WTC11 (cell line): ENCODE measurements at regions not wholly inside any gene's neighbourhood (a gene's known extent, or its start where the extent isn't known, plus 50 kb on each side); places are given as distances from the start of the nearest gene placed in this dataset.

Source experiments
- ATAC-seq: fragments of 200-7000 bp; cut with Tn5 transposase; 2 replicates; pipeline ENCODE4 v1.10.0; 2021; ENCODE audit warnings: mild to moderate bottlenecking, moderate library complexity
- CTCF ChIA-PET: fragments of 300-600 bp; sonication (Branson Sonifier 250); formaldehyde crosslinking; loops from one replicate; lab custom pipeline; 2021; ENCODE audit warnings: antibody characterized with exemption; lab: Charles Lee
- POLR2A ChIA-PET: fragments of 350-600 bp; sonication (Branson Sonifier 250); formaldehyde crosslinking; loops from one replicate; lab custom pipeline; 2021; ENCODE audit warnings: antibody characterized with exemption; lab: Charles Lee
- DNase-seq: peaks from one replicate; pipeline ENCODE4 v3.0.0; 2021; ENCODE audit warnings: low spot score
- H3K27ac Mint-ChIP-seq: 2 replicates; pipeline ENCODE4 v1.8.0; 2021; ENCODE audit warnings: mixed read lengths
- H3K27me3 Mint-ChIP-seq: 2 replicates; pipeline ENCODE4 v1.8.0; 2021; ENCODE audit warnings: low read depth, mild to moderate bottlenecking, moderate library complexity, mixed read lengths
- H3K36me3 Mint-ChIP-seq: 2 replicates; pipeline ENCODE4 v1.8.0; 2021; ENCODE audit warnings: mixed read lengths
- H3K4me1 Mint-ChIP-seq: 2 replicates; pipeline ENCODE4 v1.8.0; 2022; ENCODE audit warnings: mixed read lengths
- H3K4me3 Mint-ChIP-seq: 2 replicates; pipeline ENCODE4 v1.8.0; 2021; ENCODE audit warnings: mild to moderate bottlenecking, moderate library complexity, mixed read lengths
- H3K9me3 Mint-ChIP-seq: 2 replicates; pipeline ENCODE4 v1.8.0; 2021; ENCODE audit warnings: mixed read lengths
- ATF1 ChIP-seq: sonication (generic); formaldehyde crosslinking; IDR thresholded peaks from 2 replicates; pipeline ENCODE4 v1.8.1; 2023; ENCODE audit warnings: mild to moderate bottlenecking, moderate library complexity, missing genetic modification reagents
- ATF2 ChIP-seq: sonication (generic); formaldehyde crosslinking; IDR thresholded peaks from 2 replicates; pipeline ENCODE4 v1.8.1; 2022; ENCODE audit warnings: low read depth, missing genetic modification reagents, borderline replicate concordance
- CREM ChIP-seq: sonication (generic); formaldehyde crosslinking; IDR thresholded peaks from 2 replicates; pipeline ENCODE4 v1.8.1; 2022; ENCODE audit warnings: mild to moderate bottlenecking, missing genetic modification reagents, moderate library complexity
- EMX1 ChIP-seq: fragments of 250-450 bp; sonication (Bioruptor Pico); IDR thresholded peaks from 2 replicates; pipeline ENCODE4 v1.8.0; 2021; ENCODE audit warnings: mild to moderate bottlenecking
- FOXJ3 ChIP-seq: sonication (generic); formaldehyde crosslinking; IDR thresholded peaks from 2 replicates; pipeline ENCODE4 v1.9.0; 2021; ENCODE audit warnings: missing genetic modification reagents, mild to moderate bottlenecking, borderline replicate concordance
- FOXK1 ChIP-seq: sonication (generic); formaldehyde crosslinking; IDR thresholded peaks from 2 replicates; pipeline ENCODE4 v1.8.0; 2022; ENCODE audit warnings: mild to moderate bottlenecking, moderate library complexity, missing genetic modification reagents
- GABPB1 ChIP-seq: sonication (generic); formaldehyde crosslinking; IDR thresholded peaks from 2 replicates; pipeline ENCODE4 v1.8.1; 2023; ENCODE audit warnings: mild to moderate bottlenecking, missing genetic modification reagents
- GTF2I ChIP-seq: fragments of 250-450 bp; sonication (Bioruptor Pico); conservative IDR thresholded peaks from 2 replicates; pipeline ENCODE4 v1.4.0; 2021; ENCODE audit warnings: mild to moderate bottlenecking
- HMGA2 ChIP-seq: fragments of 250-450 bp; sonication (Bioruptor Pico); IDR thresholded peaks from 2 replicates; pipeline ENCODE4 v1.4.0; 2021; ENCODE audit warnings: mild to moderate bottlenecking, moderate library complexity
- NFATC4 ChIP-seq: fragments of 250-450 bp; sonication (Bioruptor Pico); IDR thresholded peaks from 2 replicates; pipeline ENCODE4 v1.9.0; 2021; ENCODE audit warnings: mild to moderate bottlenecking
- RORB ChIP-seq: fragments of 250-450 bp; sonication (Bioruptor Pico); IDR thresholded peaks from 2 replicates; pipeline ENCODE4 v1.9.0; 2021; ENCODE audit warnings: mild to moderate bottlenecking
- TCF7 ChIP-seq: sonication (generic); formaldehyde crosslinking; IDR thresholded peaks from 2 replicates; pipeline ENCODE4 v1.8.0; 2022; ENCODE audit warnings: mild to moderate bottlenecking, low read depth, missing genetic modification reagents, moderate library complexity
- ZBTB21 ChIP-seq: sonication (generic); formaldehyde crosslinking; IDR thresholded peaks from 2 replicates; pipeline ENCODE4 v1.8.1; 2023; ENCODE audit warnings: mild to moderate bottlenecking, missing genetic modification reagents, borderline replicate concordance
- ZBTB43 ChIP-seq: sonication (generic); formaldehyde crosslinking; IDR thresholded peaks from 2 replicates; pipeline ENCODE4 v1.8.1; 2023; ENCODE audit warnings: mild to moderate bottlenecking, missing genetic modification reagents
- ZNF138 ChIP-seq: sonication (generic); formaldehyde crosslinking; conservative IDR thresholded peaks from 2 replicates; pipeline ENCODE4 v1.8.1; 2022; ENCODE audit warnings: mild to moderate bottlenecking, moderate library complexity, missing genetic modification reagents
- ZNF423 ChIP-seq: fragments of 250-450 bp; sonication (Bioruptor Pico); IDR thresholded peaks from 2 replicates; pipeline ENCODE4 v2.1.2; 2022; ENCODE audit warnings: mild to moderate bottlenecking, moderate library complexity
- ZNF671 ChIP-seq: fragments of 250-450 bp; sonication (Bioruptor Pico); IDR thresholded peaks from 2 replicates; pipeline ENCODE4 v1.8.0; 2021; ENCODE audit warnings: mild to moderate bottlenecking
- TF ChIP-seq, protein P1 (sequence below): fragments of 250-450 bp; sonication (Bioruptor Pico); IDR thresholded peaks from 2 replicates; pipeline ENCODE4 v1.8.0; 2021; ENCODE audit warnings: mild to moderate bottlenecking
- TF ChIP-seq, protein P2 (sequence below): fragments of 250-450 bp; sonication (Bioruptor Pico); IDR thresholded peaks from 2 replicates; pipeline ENCODE4 v1.9.0; 2021; ENCODE audit warnings: mild to moderate bottlenecking
- TF ChIP-seq, protein P3 (sequence below): sonication (generic); formaldehyde crosslinking; IDR thresholded peaks from 2 replicates; pipeline ENCODE4 v1.8.1; 2022; ENCODE audit warnings: missing genetic modification reagents, borderline replicate concordance
- TF ChIP-seq, protein P4 (sequence below): fragments of 250-450 bp; sonication (Bioruptor Pico); IDR thresholded peaks from 2 replicates; pipeline ENCODE4 v2.1.2; 2022; ENCODE audit warnings: mild to moderate bottlenecking, moderate library complexity

DNA sequence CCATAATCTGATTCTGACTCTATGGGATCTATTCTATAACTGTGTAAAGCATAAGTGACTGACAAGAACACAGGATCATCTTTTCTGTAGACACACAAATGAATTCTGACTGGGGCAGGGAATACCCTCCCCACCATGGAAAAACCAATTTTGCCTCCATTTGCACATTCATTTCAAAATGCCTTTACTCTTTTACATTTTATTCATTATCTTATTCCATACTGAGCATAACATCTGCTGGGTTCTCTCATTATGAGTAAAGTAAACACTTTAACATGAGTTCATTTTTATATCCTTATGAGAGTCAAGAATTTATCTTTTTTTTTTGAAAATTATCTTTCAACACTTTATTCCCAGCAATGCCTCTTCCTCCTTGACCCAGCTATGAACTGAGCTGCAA is 163.5 kb downstream of the RNF152 start (continued):
- TF ChIP-seq FOXJ3 (CRISPR knock-in tag) (no peak), ATF1 (CRISPR knock-in tag) (no peak), EMX1 (CRISPR knock-in tag) (no peak), CREM (no peak), ZBTB43 (no peak), TCF7 (no peak), ZBTB21 (CRISPR knock-in tag) (no peak), ZNF138 (no peak)
- TF ChIP-seq, protein P1, sequence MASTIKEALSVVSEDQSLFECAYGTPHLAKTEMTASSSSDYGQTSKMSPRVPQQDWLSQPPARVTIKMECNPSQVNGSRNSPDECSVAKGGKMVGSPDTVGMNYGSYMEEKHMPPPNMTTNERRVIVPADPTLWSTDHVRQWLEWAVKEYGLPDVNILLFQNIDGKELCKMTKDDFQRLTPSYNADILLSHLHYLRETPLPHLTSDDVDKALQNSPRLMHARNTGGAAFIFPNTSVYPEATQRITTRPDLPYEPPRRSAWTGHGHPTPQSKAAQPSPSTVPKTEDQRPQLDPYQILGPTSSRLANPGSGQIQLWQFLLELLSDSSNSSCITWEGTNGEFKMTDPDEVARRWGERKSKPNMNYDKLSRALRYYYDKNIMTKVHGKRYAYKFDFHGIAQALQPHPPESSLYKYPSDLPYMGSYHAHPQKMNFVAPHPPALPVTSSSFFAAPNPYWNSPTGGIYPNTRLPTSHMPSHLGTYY = no peak
- TF ChIP-seq, protein P2, sequence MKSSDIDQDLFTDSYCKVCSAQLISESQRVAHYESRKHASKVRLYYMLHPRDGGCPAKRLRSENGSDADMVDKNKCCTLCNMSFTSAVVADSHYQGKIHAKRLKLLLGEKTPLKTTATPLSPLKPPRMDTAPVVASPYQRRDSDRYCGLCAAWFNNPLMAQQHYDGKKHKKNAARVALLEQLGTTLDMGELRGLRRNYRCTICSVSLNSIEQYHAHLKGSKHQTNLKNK (CRISPR knock-in tag) = no peak
- TF ChIP-seq, all 79 proteins: peak for 0

- ATAC-seq (no peak), DNase-seq (no peak)
- ChIA-PET CTCF (no interaction called here), POLR2A (no interaction called here)
- 0 out of 2 replicates have a peak, but pooled peaks have one; percentile 5 for TF ChIP-seq HMGA2 (CRISPR knock-in tag)
- no peak for TF ChIP-seq FOXK1 (CRISPR knock-in tag)
- Mint-ChIP-seq H3K27ac (no peak overlapping the region), H3K9me3 (peaks cover 41% of the 10 kb centered on the region), H3K27me3 (no peaks in the 10 kb centered on the region), H3K4me1 (peaks cover 2% of the 10 kb centered on the region; the same call in 1 of the 2 replicates), H3K4me3 (no peak overlapping the region), H3K36me3 (peaks cover 13% of the 10 kb centered on the region)
Observed at GRCh38 chr18:61727241-61728193, 165.3 kb downstream of the RNF152 start.

GRCh38 chr18:61724532-61724931 is 168.3 kb downstream of the RNF152 start:
- Mint-ChIP-seq H3K27me3 (no peaks in the 10 kb centered on the region), H3K4me1 (peaks cover 9% of the 10 kb centered on the region), H3K36me3 (peaks cover 13% of the 10 kb centered on the region), H3K27ac (no peak overlapping the region), H3K4me3 (no peak overlapping the region), H3K9me3 (peaks cover 38% of the 10 kb centered on the region)
- ATAC-seq (no peak), DNase-seq (no peak)
- ChIA-PET POLR2A (no interaction called here), CTCF (no interaction called here)
- TF ChIP-seq ZNF423 (CRISPR knock-in tag) (no peak), ZNF671 (no peak), GTF2I (CRISPR knock-in tag) (no peak), NFATC4 (CRISPR knock-in tag) (no peak), ATF2 (CRISPR knock-in tag) (no peak), GABPB1 (CRISPR knock-in tag) (no peak), RORB (CRISPR knock-in tag) (no peak)
- TF ChIP-seq, protein P3, sequence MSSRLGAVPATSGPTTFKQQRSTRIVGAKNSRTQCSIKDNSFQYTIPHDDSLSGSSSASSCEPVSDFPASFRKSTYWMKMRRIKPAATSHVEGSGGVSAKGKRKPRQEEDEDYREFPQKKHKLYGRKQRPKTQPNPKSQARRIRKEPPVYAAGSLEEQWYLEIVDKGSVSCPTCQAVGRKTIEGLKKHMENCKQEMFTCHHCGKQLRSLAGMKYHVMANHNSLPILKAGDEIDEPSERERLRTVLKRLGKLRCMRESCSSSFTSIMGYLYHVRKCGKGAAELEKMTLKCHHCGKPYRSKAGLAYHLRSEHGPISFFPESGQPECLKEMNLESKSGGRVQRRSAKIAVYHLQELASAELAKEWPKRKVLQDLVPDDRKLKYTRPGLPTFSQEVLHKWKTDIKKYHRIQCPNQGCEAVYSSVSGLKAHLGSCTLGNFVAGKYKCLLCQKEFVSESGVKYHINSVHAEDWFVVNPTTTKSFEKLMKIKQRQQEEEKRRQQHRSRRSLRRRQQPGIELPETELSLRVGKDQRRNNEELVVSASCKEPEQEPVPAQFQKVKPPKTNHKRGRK (CRISPR knock-in tag) = no peak
- TF ChIP-seq, protein P4, sequence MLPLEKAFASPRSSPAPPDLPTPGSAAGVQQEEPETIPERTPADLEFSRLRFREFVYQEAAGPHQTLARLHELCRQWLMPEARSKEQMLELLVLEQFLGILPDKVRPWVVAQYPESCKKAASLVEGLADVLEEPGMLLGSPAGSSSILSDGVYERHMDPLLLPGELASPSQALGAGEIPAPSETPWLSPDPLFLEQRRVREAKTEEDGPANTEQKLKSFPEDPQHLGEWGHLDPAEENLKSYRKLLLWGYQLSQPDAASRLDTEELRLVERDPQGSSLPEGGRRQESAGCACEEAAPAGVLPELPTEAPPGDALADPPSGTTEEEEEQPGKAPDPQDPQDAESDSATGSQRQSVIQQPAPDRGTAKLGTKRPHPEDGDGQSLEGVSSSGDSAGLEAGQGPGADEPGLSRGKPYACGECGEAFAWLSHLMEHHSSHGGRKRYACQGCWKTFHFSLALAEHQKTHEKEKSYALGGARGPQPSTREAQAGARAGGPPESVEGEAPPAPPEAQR (CRISPR knock-in tag) = no peak
